Esophagus muscularis mucosa (tissue), 3 donors: ENCODE measurements at regions not wholly inside any gene's neighbourhood (a gene's known extent, or its start where the extent isn't known, plus 50 kb on each side); places are given as distances from the start of the nearest gene placed in this dataset.

Experiments
- POLR2A ChIP-seq: fragments of 450-650 bp; IDR thresholded peaks from one replicate; pipeline ENCODE4 v1.6.1; 2017; ENCODE audit warnings: antibody characterized with exemption, moderate library complexity, mild to moderate bottlenecking, low read depth
- POLR2AphosphoS5 ChIP-seq, 2 donors: sonication (generic); formaldehyde crosslinking; IDR thresholded peaks; one replicate each; pipeline ENCODE4 v1.6.1; 2017; ENCODE audit warnings: antibody characterized with exemption in 2 of 2
- TF ChIP-seq, protein P1 (sequence below), 3 experiments: fragments of 200-600 bp in 2 of 3; fragments of 450-650 bp in 1 of 3; sonication (generic) in 2 of 3; IDR thresholded peaks; one replicate each; pipeline ENCODE4 v1.5.1; 2017 to 2019; ENCODE audit warnings: antibody characterized with exemption in 3 of 3, mild to moderate bottlenecking in 2 of 3, moderate library complexity in 1 of 3

GRCh38 chr2:58521803-58522554 is 280.9 kb upstream of the FANCL start:
- TF ChIP-seq, protein P1, sequence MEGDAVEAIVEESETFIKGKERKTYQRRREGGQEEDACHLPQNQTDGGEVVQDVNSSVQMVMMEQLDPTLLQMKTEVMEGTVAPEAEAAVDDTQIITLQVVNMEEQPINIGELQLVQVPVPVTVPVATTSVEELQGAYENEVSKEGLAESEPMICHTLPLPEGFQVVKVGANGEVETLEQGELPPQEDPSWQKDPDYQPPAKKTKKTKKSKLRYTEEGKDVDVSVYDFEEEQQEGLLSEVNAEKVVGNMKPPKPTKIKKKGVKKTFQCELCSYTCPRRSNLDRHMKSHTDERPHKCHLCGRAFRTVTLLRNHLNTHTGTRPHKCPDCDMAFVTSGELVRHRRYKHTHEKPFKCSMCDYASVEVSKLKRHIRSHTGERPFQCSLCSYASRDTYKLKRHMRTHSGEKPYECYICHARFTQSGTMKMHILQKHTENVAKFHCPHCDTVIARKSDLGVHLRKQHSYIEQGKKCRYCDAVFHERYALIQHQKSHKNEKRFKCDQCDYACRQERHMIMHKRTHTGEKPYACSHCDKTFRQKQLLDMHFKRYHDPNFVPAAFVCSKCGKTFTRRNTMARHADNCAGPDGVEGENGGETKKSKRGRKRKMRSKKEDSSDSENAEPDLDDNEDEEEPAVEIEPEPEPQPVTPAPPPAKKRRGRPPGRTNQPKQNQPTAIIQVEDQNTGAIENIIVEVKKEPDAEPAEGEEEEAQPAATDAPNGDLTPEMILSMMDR (IDR thresholded peaks at IDR 0.05): no peak
- TF ChIP-seq POLR2AphosphoS5 (IDR thresholded peaks at IDR 0.05): no peak
- no peak for TF ChIP-seq POLR2A
